ENCODE measurements at regions not wholly inside any gene's neighbourhood (a gene's known extent, or its start where the extent isn't known, plus 50 kb on each side); places are given as distances from the start of the nearest gene placed in this dataset.

DNA sequence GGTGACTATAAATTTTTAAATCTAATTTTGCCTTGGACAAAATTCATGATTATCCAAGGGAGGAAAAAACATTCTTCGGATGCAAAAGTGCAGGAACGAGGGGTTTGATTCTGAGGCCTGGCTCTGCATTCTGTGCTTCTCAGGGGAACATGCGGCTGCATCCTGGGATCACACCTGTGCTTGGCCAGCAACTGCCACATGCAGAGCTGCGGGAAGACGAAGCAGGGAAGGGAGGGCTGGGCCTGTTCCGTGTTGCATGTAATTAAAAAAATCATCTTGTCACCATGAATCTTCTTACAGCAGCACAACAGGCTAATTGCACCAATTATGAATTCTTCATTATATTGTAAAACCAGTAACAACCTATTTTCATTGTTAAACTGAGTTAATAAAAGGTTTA is 158.0 kb upstream of the ALKAL2 start:
- no peak overlapping the region for H3K4me3 ChIP-seq (ENCODE audit: low read depth, low read length)
- no peak for FAIRE-seq
- TF ChIP-seq, protein P1, sequence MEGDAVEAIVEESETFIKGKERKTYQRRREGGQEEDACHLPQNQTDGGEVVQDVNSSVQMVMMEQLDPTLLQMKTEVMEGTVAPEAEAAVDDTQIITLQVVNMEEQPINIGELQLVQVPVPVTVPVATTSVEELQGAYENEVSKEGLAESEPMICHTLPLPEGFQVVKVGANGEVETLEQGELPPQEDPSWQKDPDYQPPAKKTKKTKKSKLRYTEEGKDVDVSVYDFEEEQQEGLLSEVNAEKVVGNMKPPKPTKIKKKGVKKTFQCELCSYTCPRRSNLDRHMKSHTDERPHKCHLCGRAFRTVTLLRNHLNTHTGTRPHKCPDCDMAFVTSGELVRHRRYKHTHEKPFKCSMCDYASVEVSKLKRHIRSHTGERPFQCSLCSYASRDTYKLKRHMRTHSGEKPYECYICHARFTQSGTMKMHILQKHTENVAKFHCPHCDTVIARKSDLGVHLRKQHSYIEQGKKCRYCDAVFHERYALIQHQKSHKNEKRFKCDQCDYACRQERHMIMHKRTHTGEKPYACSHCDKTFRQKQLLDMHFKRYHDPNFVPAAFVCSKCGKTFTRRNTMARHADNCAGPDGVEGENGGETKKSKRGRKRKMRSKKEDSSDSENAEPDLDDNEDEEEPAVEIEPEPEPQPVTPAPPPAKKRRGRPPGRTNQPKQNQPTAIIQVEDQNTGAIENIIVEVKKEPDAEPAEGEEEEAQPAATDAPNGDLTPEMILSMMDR (IDR thresholded peaks at IDR 0.05; ENCODE audit: insufficient read depth, low read length, severe bottlenecking) = no peak
- H3K36me3 ChIP-seq (ENCODE audit: control insufficient read depth, insufficient read depth, low read length) = no peaks in the 10 kb centered on the region
- DNase-seq (ENCODE audit: low read depth) = no peak
- no peaks in the 10 kb centered on the region for H3K27me3 ChIP-seq (ENCODE audit: control insufficient read depth, insufficient read depth, low read length)

DNA sequence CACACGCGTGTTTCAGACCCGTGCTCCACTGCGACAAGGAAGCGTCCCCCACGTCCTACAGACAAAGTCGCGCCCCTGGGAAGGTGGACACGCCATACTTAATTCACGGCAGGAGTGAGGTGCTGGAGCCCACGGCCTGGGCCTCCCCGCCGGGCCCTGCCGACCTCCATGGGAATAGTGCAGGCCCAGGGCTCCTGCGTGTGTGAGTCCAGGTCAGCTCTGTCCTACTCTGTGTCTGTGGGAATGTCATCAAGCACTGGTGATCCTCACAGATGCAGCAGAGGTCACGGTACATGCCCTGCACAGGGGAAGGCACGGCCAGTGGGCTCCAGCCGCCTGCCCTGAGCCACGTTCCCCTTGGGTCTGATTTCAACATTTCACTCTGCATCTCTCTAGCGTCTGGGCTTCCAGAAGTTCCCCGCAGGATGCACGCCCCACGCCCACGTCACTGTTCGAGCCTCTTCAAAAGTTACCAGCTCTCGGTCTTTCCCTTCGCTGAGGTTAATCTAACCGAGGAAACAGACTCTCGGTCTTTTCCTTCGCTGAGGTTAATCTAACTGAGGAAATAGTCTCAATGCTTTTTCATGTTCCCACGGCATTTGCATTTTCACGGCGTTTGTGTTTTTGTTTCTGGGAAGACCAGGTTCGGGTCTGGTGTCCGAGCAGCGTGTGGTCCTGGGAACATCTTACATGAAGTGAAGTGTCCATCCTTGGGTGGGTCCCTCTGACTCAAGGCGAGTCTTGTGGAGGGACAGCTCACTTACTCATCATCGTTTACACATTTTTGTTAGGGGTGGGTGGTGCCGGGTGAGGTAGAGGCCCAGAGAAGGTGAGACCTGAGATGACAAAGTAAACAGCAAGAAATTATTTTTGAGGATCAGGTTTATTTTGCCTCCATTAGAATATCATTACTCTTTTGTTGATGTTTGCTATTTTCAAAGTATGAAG is 157.3 kb upstream of the ALKAL2 start:
- TF ChIP-seq, protein P1 (IDR thresholded peaks at IDR 0.05; ENCODE audit: insufficient read depth, low read length, severe bottlenecking) = no peak
- FAIRE-seq = no peak

DNA sequence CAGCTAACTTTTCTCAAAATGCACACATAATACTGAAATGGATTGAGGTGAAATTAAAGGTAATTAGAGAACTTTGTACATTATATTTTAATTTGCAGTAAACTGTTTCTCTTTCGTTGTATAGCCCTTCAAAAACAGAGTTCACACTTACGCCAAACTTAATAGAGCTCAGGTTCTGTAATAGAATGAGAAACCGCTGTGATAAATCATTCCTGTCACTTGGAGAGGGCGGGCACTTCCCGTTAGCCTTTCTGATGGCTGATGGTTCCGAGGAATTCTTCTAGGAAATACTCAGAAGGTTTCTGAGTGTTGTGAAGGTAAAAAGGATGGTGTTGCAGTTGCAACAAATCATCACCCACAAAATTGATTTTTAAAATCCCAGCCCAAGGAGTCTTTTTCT is 155.8 kb upstream of the ALKAL2 start:
- FAIRE-seq (no peak), DNase-seq (ENCODE audit: low read depth) (no peak)
- Histone ChIP-seq H3K36me3 (ENCODE audit: control insufficient read depth, insufficient read depth, low read length) (no peaks in the 10 kb centered on the region), H3K4me3 (ENCODE audit: low read depth, low read length) (no peak overlapping the region), H3K27me3 (ENCODE audit: control insufficient read depth, insufficient read depth, low read length) (no peaks in the 10 kb centered on the region)
- TF ChIP-seq, protein P1 (IDR thresholded peaks at IDR 0.05; ENCODE audit: insufficient read depth, low read length, severe bottlenecking) = no peak

More for the DNA sequence above, 157.3 kb upstream of the ALKAL2 start:
- Histone ChIP-seq H3K4me3 (ENCODE audit: low read depth, low read length) (no peak overlapping the region), H3K27me3 (ENCODE audit: control insufficient read depth, insufficient read depth, low read length) (no peaks in the 10 kb centered on the region), H3K36me3 (ENCODE audit: control insufficient read depth, insufficient read depth, low read length) (no peaks in the 10 kb centered on the region)
- DNase-seq (ENCODE audit: low read depth) = no peak

DNA sequence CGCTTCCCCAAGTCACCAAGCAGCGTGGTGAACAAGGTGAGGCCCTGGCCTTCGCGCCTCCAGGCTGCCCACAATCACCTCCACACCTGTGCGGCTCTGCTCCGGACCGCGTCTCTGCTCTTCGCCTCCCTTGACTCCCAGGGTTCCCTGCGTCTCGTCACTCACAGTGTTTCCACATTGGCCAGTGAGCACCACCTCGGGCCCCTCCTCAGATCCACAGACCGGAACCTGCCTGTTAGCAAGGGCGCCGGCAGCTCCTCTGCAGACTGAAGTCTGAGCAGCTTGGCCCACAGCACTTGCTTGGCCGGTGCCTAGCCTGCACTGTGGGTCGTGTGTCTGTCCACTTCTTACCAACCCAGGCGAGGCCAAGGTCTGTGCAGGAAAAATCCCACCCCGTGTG is 155.3 kb upstream of the ALKAL2 start:
- DNase-seq (ENCODE audit: low read depth) (no peak), FAIRE-seq (no peak)
- TF ChIP-seq, protein P1 (IDR thresholded peaks at IDR 0.05; ENCODE audit: insufficient read depth, low read length, severe bottlenecking) = no peak
- Histone ChIP-seq H3K4me3 (ENCODE audit: low read depth, low read length) (no peak overlapping the region), H3K27me3 (ENCODE audit: control insufficient read depth, insufficient read depth, low read length) (no peaks in the 10 kb centered on the region), H3K36me3 (ENCODE audit: control insufficient read depth, insufficient read depth, low read length) (no peaks in the 10 kb centered on the region)

DNA sequence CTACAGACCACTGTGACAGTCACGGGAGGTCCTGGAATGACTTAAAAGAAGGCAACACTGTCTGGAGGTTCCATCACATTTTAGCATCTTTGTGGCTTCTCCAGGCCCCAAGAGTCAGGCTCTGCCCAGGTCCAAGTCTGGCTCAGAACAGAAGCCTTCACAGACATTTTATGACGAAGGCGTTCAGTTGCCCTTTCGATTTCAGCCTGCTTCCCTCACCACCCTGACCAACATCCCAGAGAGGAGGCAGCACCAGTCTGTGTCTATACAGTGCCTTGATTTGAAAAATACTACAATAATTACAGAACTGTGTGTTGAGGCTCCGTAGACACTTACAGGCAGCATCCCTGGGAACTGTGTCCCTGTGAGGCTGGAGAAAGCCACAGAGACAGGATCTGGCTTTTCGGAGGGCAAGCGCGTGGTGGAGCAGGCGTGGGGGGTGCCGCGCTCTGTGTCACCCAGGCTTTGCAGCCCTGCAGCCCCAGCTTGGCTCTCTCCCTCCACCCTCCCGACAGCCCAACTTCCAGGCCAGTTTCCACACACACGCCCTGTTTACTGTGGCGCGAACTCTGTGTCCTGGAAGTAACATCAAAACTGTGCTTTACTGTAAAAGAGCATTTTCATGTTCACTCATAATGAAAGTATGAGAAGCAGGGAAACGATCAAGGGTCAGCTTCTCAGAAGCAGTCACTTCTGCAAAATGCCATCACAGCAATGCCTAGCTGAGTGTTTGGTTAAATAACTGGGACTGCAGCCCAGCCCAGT is 153.5 kb upstream of the ALKAL2 start:
- DNase-seq (ENCODE audit: low read depth) (no peak), FAIRE-seq (no peak)
- TF ChIP-seq, protein P1 (IDR thresholded peaks at IDR 0.05; ENCODE audit: insufficient read depth, low read length, severe bottlenecking) = no peak
- Histone ChIP-seq H3K27me3 (ENCODE audit: control insufficient read depth, insufficient read depth, low read length) (no peaks in the 10 kb centered on the region), H3K36me3 (ENCODE audit: control insufficient read depth, insufficient read depth, low read length) (no peaks in the 10 kb centered on the region), H3K4me3 (ENCODE audit: low read depth, low read length) (no peak overlapping the region)
